Right hindlimb (tissue), 1 donor: ENCODE measurements at regions not wholly inside any gene's neighbourhood (a gene's known extent, or its start where the extent isn't known, plus 50 kb on each side); places are given as distances from the start of the nearest gene placed in this dataset.
"Not testable (repeated sequence)": the region's sequence is repeated elsewhere in the genome, so short reads cannot be mapped to it uniquely, and the experiment has no call there.

ENCODE experiments used
- DNase-seq: peaks from one replicate; pipeline ENCODE4 v3.0.0-alpha.2; 2018

GRCh38 chrX:77167993-77168392, 279.2 kb upstream of the FGF16 start:
- no peak for DNase-seq

GRCh38 chrX:77174680-77175519, 272.3 kb upstream of the FGF16 start:
- DNase-seq: no peak

DNA sequence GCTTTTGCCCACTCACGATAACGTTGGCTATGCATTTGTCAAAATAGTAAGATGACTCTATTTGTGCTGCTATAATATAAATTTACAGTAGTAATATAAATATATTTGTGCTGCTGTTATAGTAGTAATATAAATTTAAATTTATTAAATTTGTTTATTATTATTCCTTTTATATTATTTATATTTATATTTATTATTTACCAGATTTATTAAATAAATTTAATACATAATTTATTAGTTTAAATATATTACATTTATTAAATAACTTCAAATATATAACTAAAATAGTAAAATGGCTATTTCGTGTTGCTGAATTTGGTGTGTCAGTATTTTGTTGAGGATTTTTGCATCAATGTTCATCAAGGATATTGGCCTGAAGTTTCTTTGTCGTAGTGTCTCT, 246.5 kb upstream of the FGF16 start:
- no peak for DNase-seq

DNA sequence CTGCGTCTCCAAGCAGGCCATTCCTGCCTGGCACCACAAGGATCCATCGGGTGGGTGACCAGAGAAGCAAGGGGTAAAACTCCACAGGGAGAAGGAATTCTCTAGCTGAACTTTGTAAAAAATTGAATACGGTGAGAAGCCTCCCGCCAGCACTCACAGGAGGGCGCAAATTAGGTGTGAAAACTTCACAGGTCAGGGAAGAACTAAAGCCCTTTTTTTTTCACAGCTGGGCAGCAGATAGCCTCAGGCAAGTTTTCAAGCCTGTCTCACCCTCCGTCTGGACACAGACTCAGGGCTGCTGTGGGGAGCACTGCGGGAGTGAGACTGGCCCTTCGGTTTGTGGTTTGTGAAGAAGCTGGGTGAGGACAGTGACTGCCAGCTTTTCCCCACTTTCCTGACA, 224.1 kb upstream of the FGF16 start:
- no peak for DNase-seq

DNA sequence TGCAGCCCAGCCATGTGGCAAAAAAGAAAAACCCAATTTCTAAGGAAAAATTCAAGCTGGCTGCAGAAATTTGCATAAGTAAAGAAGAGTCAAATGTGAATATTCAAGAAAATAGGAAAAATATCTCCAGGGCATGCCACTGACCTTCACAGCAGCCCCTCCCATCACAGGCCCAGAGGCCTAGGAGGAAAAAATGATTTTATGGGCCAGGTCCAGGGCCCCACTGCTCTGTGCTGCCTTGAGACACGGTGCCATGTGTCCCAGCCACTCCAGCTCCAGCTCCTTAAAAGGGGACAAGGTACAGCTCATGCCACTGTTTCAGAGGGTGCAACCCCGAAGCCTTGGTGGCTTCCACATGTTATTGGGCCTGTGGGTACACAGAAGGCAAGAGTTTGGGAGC, 182.7 kb upstream of the FGF16 start:
- DNase-seq: no peak

GRCh38 chrX:77275392-77275791, 171.8 kb upstream of the FGF16 start:
- DNase-seq: no peak

GRCh38 chrX:77276742-77277141, 170.4 kb upstream of the FGF16 start:
- no peak for DNase-seq

DNA sequence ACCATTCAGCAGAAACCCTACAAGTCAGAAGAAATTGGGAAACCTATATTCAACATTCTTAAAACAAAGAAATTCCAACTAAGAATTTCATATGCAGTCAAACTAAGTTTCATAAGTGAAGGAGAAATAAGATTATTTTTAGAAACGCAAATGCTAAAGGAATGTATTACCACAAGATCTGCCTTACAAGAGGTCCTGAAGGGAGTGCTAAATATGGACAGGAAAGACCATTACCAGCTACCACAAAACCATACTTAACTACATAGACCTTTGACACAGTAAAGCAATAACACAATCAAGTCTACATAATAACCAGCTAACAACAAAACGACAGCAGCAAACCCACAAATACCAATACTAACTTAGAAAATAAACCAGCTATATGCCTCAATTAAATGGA, 169.3 kb upstream of the FGF16 start:
- DNase-seq: no peak

DNA sequence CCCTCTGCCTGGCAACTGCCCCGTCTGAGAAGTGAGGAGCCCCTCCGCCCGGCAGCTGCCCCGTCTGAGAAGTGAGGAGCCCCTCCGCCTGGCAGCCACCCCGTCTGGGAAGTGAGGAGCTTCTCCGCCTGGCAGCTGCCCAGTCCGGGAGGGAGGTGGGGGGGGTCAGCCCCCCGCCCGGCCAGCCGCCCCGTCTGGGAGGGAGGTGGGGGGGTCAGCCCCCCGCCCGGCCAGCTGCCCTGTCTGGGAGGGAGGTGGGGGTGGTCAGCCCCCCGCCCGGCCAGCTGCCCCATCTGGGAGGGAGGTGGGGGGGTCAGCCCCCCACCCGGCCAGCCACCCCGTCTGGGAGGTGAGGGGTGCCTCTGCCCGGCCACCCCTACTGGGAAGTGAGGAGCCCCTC, 167.8 kb upstream of the FGF16 start:
- DNase-seq: not testable (repeated sequence)

DNA sequence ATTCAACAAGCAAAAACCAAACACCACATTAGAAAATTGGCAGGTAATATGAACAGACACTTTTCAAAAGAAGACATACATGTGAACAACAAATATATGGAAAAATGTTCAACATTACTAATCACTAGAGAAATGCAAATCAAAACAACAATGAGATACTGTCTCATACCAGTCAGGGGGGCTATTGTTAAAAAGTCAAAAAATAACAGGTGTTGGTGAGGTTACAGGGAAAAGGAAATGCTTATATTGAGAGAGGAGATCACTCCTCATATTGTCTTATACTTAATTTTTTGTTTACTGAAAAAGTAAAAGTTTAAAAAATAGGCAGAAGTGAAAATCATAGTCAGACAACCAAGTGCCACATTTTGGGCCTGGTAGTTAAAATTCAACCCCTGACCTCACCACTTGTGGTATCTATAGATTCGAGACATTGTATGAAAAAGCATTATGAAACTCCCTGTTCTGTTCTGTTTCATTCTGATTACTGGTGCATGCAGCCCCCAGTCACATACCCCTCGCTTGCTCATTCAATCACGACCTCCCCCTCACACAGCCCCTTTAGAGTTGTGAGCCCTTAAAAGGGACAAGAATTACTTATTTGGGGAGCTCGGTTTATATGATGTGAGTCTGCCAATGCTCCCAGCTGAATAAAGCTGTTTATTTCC, 153.7 kb upstream of the FGF16 start:
- no peak for DNase-seq

DNA sequence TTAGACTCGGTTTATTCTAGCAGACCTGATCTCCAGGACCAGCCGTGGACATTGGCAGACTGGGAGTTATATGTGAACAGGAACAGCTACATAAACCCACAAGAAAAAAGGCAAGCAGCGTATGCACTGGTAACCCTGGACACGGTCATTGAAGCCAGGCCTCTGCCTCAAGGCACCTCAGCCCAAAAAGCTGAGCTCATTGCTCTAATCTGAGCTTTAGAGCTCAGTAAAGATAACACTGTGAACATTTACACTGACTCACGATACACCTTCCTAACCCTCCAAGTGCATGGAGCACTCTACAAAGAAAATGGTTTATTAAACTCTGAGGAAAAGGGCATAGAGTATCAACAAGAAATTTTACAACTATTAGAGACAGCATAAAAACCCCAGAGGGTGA, 148.9 kb upstream of the FGF16 start:
- no peak for DNase-seq

DNA sequence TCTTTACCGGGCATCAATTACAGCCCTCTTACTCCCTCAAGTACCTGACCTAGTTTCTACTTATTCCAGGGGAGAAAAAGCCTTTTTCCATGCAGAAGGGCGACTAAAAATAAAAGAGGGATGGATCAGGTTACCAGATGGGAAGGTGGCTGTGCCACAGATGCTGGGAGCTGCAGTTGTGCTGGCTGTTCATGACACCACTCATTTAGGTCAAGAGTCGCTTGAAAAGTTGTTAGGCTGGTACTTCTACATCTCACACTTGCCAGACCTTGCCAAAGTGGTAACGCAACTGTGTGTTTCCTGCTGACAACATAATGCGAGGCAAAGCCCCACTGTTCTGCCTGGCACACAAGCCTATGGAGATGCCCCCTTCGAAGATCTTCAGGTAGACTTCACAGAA, 148.4 kb upstream of the FGF16 start:
- DNase-seq: no peak

- no peak for DNase-seq
Measured at GRCh38 chrX:77299549-77299948, 147.6 kb upstream of the FGF16 start.

DNA sequence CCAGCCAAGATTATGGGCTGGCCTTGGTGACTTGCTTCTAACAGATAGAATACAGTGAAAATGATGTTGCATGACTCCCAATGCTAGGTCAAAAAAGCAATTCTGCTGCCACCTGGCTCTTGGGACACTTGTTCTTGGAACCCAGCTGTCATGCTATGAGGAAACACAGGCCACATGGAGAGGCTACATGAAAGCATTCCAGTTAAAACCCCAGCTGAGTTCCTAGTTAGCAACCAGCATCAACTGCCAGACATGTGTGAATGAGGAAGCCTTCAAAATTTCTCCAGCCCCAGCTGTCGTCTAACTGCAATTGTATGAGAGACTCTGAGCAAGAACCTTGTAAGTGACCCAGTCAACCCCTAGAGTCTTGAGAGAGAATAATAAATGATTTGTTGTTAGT, 105.2 kb upstream of the FGF16 start:
- DNase-seq: peak; percentile 64

- DNase-seq: no peak
Measured at GRCh38 chrX:77346859-77347258, 100.3 kb upstream of the FGF16 start.

GRCh38 chrX:77347572-77347971, 99.6 kb upstream of the FGF16 start:
- DNase-seq: no peak

DNA sequence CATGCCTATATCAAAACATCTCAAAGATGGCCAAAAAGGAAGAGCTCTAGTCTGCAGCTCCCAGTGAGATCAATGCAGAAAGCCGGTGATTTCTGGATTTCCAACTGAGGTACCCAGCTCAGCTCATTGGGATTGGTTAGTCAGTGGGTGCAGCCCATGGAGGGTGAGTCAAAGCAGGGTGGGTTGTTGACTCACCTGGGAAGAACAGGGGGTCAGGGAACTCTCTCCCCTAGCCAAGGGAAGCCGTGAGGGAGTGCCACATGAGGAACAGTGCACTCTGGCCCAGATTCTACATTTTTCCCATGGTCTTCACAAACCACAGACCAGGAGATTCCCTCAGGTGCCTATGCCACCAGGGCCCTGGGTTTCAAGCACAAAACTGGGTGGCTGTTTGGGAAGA, 57.3 kb upstream of the FGF16 start:
- DNase-seq: no peak

GRCh38 chrX:77390365-77390764, 56.8 kb upstream of the FGF16 start:
- DNase-seq: not testable (repeated sequence)

DNA sequence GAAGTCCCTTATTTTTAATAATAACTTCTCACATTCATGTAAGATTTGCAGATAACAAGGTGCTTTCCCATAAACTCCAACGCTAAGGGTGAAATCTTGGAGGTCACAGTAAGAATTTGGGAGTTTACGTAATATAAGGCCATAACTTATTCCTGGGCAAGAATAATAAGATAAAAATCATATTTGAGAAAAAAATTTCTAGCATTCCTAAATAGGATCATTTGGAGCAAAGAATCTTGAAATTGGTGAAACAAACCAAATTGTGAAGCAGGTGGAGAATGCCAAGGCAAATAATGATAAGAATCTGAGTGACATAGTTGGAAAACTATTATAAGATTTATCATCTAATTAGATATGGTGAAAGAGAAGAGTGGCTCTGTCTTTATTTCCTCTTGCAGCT, 50.4 kb upstream of the FGF16 start:
- no peak for DNase-seq
